ENCODE measurements at regions not wholly inside any gene's neighbourhood (a gene's known extent, or its start where the extent isn't known, plus 50 kb on each side); places are given as distances from the start of the nearest gene placed in this dataset.
A peak's percentile ranks its signal among the peaks of the same experiment; 100 is the strongest.

DNA sequence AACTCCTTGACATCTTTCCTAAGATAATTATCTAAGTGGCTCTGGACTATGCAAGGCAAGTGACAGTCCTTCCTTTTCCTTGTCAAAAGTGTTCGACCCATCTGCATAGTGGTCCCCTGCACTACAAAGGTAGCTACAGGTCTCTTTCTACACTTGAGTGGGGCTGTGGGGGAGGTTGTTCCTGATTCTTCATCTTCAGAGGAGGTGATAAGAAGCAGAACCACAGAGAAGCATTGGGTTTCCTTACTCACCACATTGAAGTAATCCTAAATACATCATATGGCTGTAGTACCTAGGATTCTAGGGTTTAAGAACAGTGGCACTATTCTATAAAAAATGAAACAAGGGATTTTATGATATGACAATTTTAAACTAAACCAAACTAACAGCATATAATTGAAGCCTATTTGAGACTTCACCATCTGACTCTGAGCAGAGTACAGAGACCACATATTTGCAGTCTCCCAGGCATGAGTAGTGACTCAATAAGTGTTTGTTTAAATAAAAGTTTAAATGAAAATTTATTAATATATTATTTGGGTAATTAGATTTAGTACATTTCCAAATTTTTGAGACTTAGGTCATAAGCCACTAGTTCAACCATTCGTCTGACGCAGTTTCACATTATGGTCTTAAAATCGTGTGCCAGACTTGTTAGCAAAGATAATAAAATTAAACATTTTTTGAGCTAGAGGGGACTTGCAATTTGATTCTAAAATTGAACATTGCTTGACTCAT lies 54.9 kb upstream of the NEK7 start:
- DNase-seq (ENCODE audit: low read depth), result no peak
- H3K4me3 ChIP-seq (ENCODE audit: low read depth, low read length), result no peak overlapping the region

DNA sequence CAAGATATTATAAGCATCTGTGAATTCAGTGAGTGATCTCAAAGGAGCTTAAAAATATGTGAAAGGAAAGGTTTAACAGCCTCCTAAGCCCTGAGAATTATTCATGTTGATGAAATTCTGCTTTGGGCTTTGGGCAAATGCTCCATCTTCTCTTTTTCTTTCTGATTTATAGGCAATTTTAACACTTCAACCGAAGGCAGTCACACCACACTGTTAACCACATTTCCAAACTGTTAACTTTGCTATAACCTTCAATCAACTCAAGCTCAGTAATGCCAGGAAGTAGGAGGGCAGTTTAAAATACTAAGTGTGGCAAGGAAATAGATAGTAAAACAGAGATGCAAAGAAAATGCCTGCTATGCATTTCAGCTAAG lies 54.4 kb upstream of the NEK7 start:
- DNase-seq (ENCODE audit: low read depth), result peak; percentile 42
- TF ChIP-seq, protein P1, sequence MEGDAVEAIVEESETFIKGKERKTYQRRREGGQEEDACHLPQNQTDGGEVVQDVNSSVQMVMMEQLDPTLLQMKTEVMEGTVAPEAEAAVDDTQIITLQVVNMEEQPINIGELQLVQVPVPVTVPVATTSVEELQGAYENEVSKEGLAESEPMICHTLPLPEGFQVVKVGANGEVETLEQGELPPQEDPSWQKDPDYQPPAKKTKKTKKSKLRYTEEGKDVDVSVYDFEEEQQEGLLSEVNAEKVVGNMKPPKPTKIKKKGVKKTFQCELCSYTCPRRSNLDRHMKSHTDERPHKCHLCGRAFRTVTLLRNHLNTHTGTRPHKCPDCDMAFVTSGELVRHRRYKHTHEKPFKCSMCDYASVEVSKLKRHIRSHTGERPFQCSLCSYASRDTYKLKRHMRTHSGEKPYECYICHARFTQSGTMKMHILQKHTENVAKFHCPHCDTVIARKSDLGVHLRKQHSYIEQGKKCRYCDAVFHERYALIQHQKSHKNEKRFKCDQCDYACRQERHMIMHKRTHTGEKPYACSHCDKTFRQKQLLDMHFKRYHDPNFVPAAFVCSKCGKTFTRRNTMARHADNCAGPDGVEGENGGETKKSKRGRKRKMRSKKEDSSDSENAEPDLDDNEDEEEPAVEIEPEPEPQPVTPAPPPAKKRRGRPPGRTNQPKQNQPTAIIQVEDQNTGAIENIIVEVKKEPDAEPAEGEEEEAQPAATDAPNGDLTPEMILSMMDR (IDR thresholded peaks at IDR 0.05; ENCODE audit: insufficient read depth, low read depth, low read length), result no peak
- no peak overlapping the region for H3K4me3 ChIP-seq (ENCODE audit: low read depth, low read length)

More for the DNA sequence above, 54.9 kb upstream of the NEK7 start:
- TF ChIP-seq, protein P1 (IDR thresholded peaks at IDR 0.05; ENCODE audit: insufficient read depth, low read depth, low read length), result no peak

DNA sequence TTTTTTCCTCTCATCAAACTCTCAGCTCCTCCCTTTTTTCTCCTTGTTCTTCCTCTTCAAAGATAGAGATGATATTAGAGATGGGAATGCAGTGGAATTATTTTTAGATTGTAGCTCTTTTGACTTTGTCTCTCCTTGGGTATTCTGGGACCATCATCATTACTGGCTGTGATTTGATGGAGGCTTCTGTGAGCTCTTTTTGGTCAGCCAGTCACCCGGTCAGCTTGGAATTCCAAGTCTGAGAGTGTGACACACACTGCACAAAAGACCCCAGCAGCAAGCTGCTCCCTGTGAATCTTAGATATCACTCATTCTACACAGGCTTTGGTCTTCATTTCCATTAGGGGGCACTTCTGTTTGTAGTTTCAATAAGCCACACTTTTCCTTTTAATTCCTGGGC lies 51.6 kb upstream of the NEK7 start:
- TF ChIP-seq, protein P1 (IDR thresholded peaks at IDR 0.05; ENCODE audit: insufficient read depth, low read depth, low read length), result no peak
- DNase-seq (ENCODE audit: low read depth), result no peak
- H3K4me3 ChIP-seq (ENCODE audit: low read depth, low read length), result no peak overlapping the region

DNA sequence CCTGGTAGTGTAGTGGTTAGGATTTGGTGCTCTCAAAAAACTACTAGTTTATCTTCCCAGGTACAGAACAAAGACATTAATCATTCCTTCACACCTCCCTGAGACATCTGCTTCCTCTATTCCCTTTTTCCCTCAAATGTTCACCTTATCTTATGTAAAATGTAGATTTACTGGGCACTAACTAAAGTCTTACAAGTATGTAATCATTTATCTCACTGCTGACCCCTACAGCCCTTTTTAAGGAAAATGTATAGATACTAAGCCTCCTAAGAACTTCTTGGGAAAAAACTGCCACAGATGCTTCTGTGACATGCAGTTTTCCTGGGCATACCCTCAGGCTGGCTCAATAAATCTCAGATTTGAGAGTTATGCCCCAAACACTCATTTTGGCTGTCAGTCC lies 50.8 kb upstream of the NEK7 start:
- no peak for DNase-seq (ENCODE audit: low read depth)
- TF ChIP-seq, protein P1 (IDR thresholded peaks at IDR 0.05; ENCODE audit: insufficient read depth, low read depth, low read length), result no peak

More for the DNA sequence above, 50.8 kb upstream of the NEK7 start:
- no peak overlapping the region for H3K4me3 ChIP-seq (ENCODE audit: low read depth, low read length)
